ENCODE measurements at regions not wholly inside any gene's neighbourhood (a gene's known extent, or its start where the extent isn't known, plus 50 kb on each side); places are given as distances from the start of the nearest gene placed in this dataset.

- Histone ChIP-seq H3K4me3 (ENCODE audit: low read length) (no peak overlapping the region), H2AFZ (ENCODE audit: low read length) (no peak overlapping the region), H3K27ac (ENCODE audit: low read length) (no peak overlapping the region), H3K9ac (ENCODE audit: low read length) (no peak overlapping the region), H3K36me3 (ENCODE audit: insufficient read depth, low read length) (no peaks in the 10 kb centered on the region), H3K9me2 (replicated peaks; ENCODE audit: insufficient read depth, low read length) (no peaks in the 10 kb centered on the region; the same call in 1 of the 2 replicates), H3K4me2 (ENCODE audit: low read depth, low read length, poor library complexity, severe bottlenecking) (no peak overlapping the region), H3K9me3 (ENCODE audit: low read length) (no peaks in the 10 kb centered on the region), H3K79me2 (ENCODE audit: low read length) (no peaks in the 10 kb centered on the region), H4K20me1 (ENCODE audit: insufficient read depth, low read depth, low read length) (no peaks in the 10 kb centered on the region), H3K4me1 (ENCODE audit: low read length) (no peaks in the 10 kb centered on the region), H3K27me3 (ENCODE audit: low read length) (no peaks in the 10 kb centered on the region)
- no peak for DNase-seq
These were observed 486.5 kb downstream of the NUP35 start for GRCh38 chr2:183610724-183611123.

GRCh38 chr2:183614799-183615435 lies 490.7 kb downstream of the NUP35 start:
- no peak overlapping the region for H3K4me3 ChIP-seq (ENCODE audit: low read length)
- no peaks in the 10 kb centered on the region for H4K20me1 ChIP-seq (ENCODE audit: insufficient read depth, low read depth, low read length)
- H3K79me2 ChIP-seq (ENCODE audit: low read length), result no peaks in the 10 kb centered on the region
- H2AFZ ChIP-seq (ENCODE audit: low read length), result no peak overlapping the region
- H3K27me3 ChIP-seq (ENCODE audit: low read length), result no peaks in the 10 kb centered on the region
- no peak overlapping the region for H3K9ac ChIP-seq (ENCODE audit: low read length)
- no peaks in the 10 kb centered on the region for H3K9me3 ChIP-seq (ENCODE audit: low read length)
- no peaks in the 10 kb centered on the region for H3K36me3 ChIP-seq (ENCODE audit: insufficient read depth, low read length)
- H3K4me1 ChIP-seq (ENCODE audit: low read length), result no peaks in the 10 kb centered on the region
- H3K9me2 ChIP-seq (replicated peaks; ENCODE audit: insufficient read depth, low read length), result no peaks in the 10 kb centered on the region; the same call in 1 of the 2 replicates
- no peak overlapping the region for H3K27ac ChIP-seq (ENCODE audit: low read length)
- no peak overlapping the region for H3K4me2 ChIP-seq (ENCODE audit: low read depth, low read length, poor library complexity, severe bottlenecking)
- no peak for DNase-seq

GRCh38 chr2:183623227-183623626 lies 499.0 kb downstream of the NUP35 start:
- Histone ChIP-seq H3K4me3 (ENCODE audit: low read length) (no peak overlapping the region), H3K36me3 (ENCODE audit: insufficient read depth, low read length) (no peaks in the 10 kb centered on the region), H3K4me2 (ENCODE audit: low read depth, low read length, poor library complexity, severe bottlenecking) (no peak overlapping the region), H3K27me3 (ENCODE audit: low read length) (no peaks in the 10 kb centered on the region), H3K9me3 (ENCODE audit: low read length) (no peaks in the 10 kb centered on the region), H3K79me2 (ENCODE audit: low read length) (no peaks in the 10 kb centered on the region), H3K9ac (ENCODE audit: low read length) (no peak overlapping the region), H3K9me2 (replicated peaks; ENCODE audit: insufficient read depth, low read length) (no peaks in the 10 kb centered on the region), H4K20me1 (ENCODE audit: insufficient read depth, low read depth, low read length) (no peaks in the 10 kb centered on the region), H3K27ac (ENCODE audit: low read length) (no peak overlapping the region), H3K4me1 (ENCODE audit: low read length) (no peaks in the 10 kb centered on the region), H2AFZ (ENCODE audit: low read length) (no peak overlapping the region)
- DNase-seq, result no peak

GRCh38 chr2:183630964-183631363 lies 506.7 kb downstream of the NUP35 start:
- Histone ChIP-seq H2AFZ (ENCODE audit: low read length) (no peak overlapping the region), H3K27ac (ENCODE audit: low read length) (no peak overlapping the region), H4K20me1 (ENCODE audit: insufficient read depth, low read depth, low read length) (no peaks in the 10 kb centered on the region), H3K27me3 (ENCODE audit: low read length) (no peaks in the 10 kb centered on the region), H3K4me3 (ENCODE audit: low read length) (no peak overlapping the region), H3K9me3 (ENCODE audit: low read length) (no peaks in the 10 kb centered on the region), H3K36me3 (ENCODE audit: insufficient read depth, low read length) (no peaks in the 10 kb centered on the region), H3K4me1 (ENCODE audit: low read length) (no peaks in the 10 kb centered on the region), H3K9ac (ENCODE audit: low read length) (no peak overlapping the region), H3K4me2 (ENCODE audit: low read depth, low read length, poor library complexity, severe bottlenecking) (no peak overlapping the region), H3K9me2 (replicated peaks; ENCODE audit: insufficient read depth, low read length) (no peaks in the 10 kb centered on the region), H3K79me2 (ENCODE audit: low read length) (no peaks in the 10 kb centered on the region)
- DNase-seq, result no peak

GRCh38 chr2:183656121-183656520 lies 531.9 kb downstream of the NUP35 start:
- H3K9me3 ChIP-seq (ENCODE audit: low read length), result no peaks in the 10 kb centered on the region; the same call in 1 of the 2 replicates
- H3K4me3 ChIP-seq (ENCODE audit: low read length), result no peak overlapping the region
- H3K9ac ChIP-seq (ENCODE audit: low read length), result no peak overlapping the region
- H4K20me1 ChIP-seq (ENCODE audit: insufficient read depth, low read depth, low read length), result no peaks in the 10 kb centered on the region
- H3K4me2 ChIP-seq (ENCODE audit: low read depth, low read length, poor library complexity, severe bottlenecking), result no peak overlapping the region
- no peak for DNase-seq
- H3K27ac ChIP-seq (ENCODE audit: low read length), result no peak overlapping the region
- no peaks in the 10 kb centered on the region for H3K36me3 ChIP-seq (ENCODE audit: insufficient read depth, low read length)
- H2AFZ ChIP-seq (ENCODE audit: low read length), result no peak overlapping the region
- H3K4me1 ChIP-seq (ENCODE audit: low read length), result no peaks in the 10 kb centered on the region
- no peaks in the 10 kb centered on the region for H3K27me3 ChIP-seq (ENCODE audit: low read length)
- no peaks in the 10 kb centered on the region for H3K79me2 ChIP-seq (ENCODE audit: low read length)
- H3K9me2 ChIP-seq (replicated peaks; ENCODE audit: insufficient read depth, low read length), result no peaks in the 10 kb centered on the region

GRCh38 chr2:183665425-183665824 lies 541.2 kb downstream of the NUP35 start:
- no peak overlapping the region for H3K4me2 ChIP-seq (ENCODE audit: low read depth, low read length, poor library complexity, severe bottlenecking)
- no peaks in the 10 kb centered on the region for H3K4me1 ChIP-seq (ENCODE audit: low read length)
- H3K27me3 ChIP-seq (ENCODE audit: low read length), result no peaks in the 10 kb centered on the region
- H3K27ac ChIP-seq (ENCODE audit: low read length), result no peak overlapping the region
- H4K20me1 ChIP-seq (ENCODE audit: insufficient read depth, low read depth, low read length), result no peaks in the 10 kb centered on the region
- no peaks in the 10 kb centered on the region for H3K36me3 ChIP-seq (ENCODE audit: insufficient read depth, low read length)
- no peaks in the 10 kb centered on the region for H3K79me2 ChIP-seq (ENCODE audit: low read length)
- no peak overlapping the region for H3K4me3 ChIP-seq (ENCODE audit: low read length)
- H3K9me3 ChIP-seq (ENCODE audit: low read length), result no peaks in the 10 kb centered on the region
- H3K9ac ChIP-seq (ENCODE audit: low read length), result no peak overlapping the region
- H2AFZ ChIP-seq (ENCODE audit: low read length), result no peak overlapping the region
- no peak for DNase-seq
- H3K9me2 ChIP-seq (replicated peaks; ENCODE audit: insufficient read depth, low read length), result no peaks in the 10 kb centered on the region

GRCh38 chr2:183666031-183666430 lies 541.8 kb downstream of the NUP35 start:
- Histone ChIP-seq H3K9me2 (replicated peaks; ENCODE audit: insufficient read depth, low read length) (no peaks in the 10 kb centered on the region), H3K27me3 (ENCODE audit: low read length) (no peaks in the 10 kb centered on the region), H3K36me3 (ENCODE audit: insufficient read depth, low read length) (no peaks in the 10 kb centered on the region)

GRCh38 chr2:183671233-183671632 lies 547.0 kb downstream of the NUP35 start:
- Histone ChIP-seq H3K4me1 (ENCODE audit: low read length) (no peaks in the 10 kb centered on the region), H3K4me2 (ENCODE audit: low read depth, low read length, poor library complexity, severe bottlenecking) (no peak overlapping the region), H3K9me2 (replicated peaks; ENCODE audit: insufficient read depth, low read length) (no peaks in the 10 kb centered on the region), H3K36me3 (ENCODE audit: insufficient read depth, low read length) (no peaks in the 10 kb centered on the region), H3K27me3 (ENCODE audit: low read length) (no peaks in the 10 kb centered on the region), H3K79me2 (ENCODE audit: low read length) (no peaks in the 10 kb centered on the region), H4K20me1 (ENCODE audit: insufficient read depth, low read depth, low read length) (no peaks in the 10 kb centered on the region), H3K27ac (ENCODE audit: low read length) (no peak overlapping the region), H3K9me3 (ENCODE audit: low read length) (no peaks in the 10 kb centered on the region), H3K4me3 (ENCODE audit: low read length) (no peak overlapping the region), H3K9ac (ENCODE audit: low read length) (no peak overlapping the region), H2AFZ (ENCODE audit: low read length) (no peak overlapping the region)
- DNase-seq, result no peak

More at GRCh38 chr2:183666031-183666430, 541.8 kb downstream of the NUP35 start:
- H3K4me3 ChIP-seq (ENCODE audit: low read length), result no peak overlapping the region
- DNase-seq, result no peak
- no peak overlapping the region for H3K27ac ChIP-seq (ENCODE audit: low read length)
- H3K9me3 ChIP-seq (ENCODE audit: low read length), result no peaks in the 10 kb centered on the region
- no peak overlapping the region for H2AFZ ChIP-seq (ENCODE audit: low read length)
- no peak overlapping the region for H3K9ac ChIP-seq (ENCODE audit: low read length)
- H4K20me1 ChIP-seq (ENCODE audit: insufficient read depth, low read depth, low read length), result no peaks in the 10 kb centered on the region
- no peaks in the 10 kb centered on the region for H3K79me2 ChIP-seq (ENCODE audit: low read length)
- no peaks in the 10 kb centered on the region for H3K4me1 ChIP-seq (ENCODE audit: low read length)
- H3K4me2 ChIP-seq (ENCODE audit: low read depth, low read length, poor library complexity, severe bottlenecking), result no peak overlapping the region
